ENCODE measurements at regions not wholly inside any gene's neighbourhood (a gene's known extent, or its start where the extent isn't known, plus 50 kb on each side); places are given as distances from the start of the nearest gene placed in this dataset.

- no peak overlapping the region for H3K4me3 ChIP-seq
- intact Hi-C loops (cut with DNase I) = no loop called here
- no peaks in the 10 kb centered on the region for H3K27me3 ChIP-seq
- TF ChIP-seq CTCF (IDR thresholded peaks at IDR 0.05) (no peak), POLR2A (IDR thresholded peaks at IDR 0.05) (no peak), EP300 (IDR thresholded peaks at IDR 0.05) (no peak), POLR2AphosphoS5 (IDR thresholded peaks at IDR 0.05) (no peak)
- no peak for DNase-seq
- peaks cover 0 to 8% (median 7%) of the 10 kb centered on the region in 4 donors for H3K4me1 ChIP-seq
- H3K27ac ChIP-seq = no peak overlapping the region
- no peaks in the 10 kb centered on the region for H3K9me3 ChIP-seq
- H3K36me3 ChIP-seq = no peaks in the 10 kb centered on the region
- whole genome bisulfite sequencing, 2 donors = 93 to 96% methylated on average over 6 of the region's 6 CpGs
These were observed 185.0 kb upstream of the CDYL start for GRCh38 chr6:4591218-4591617.

DNA sequence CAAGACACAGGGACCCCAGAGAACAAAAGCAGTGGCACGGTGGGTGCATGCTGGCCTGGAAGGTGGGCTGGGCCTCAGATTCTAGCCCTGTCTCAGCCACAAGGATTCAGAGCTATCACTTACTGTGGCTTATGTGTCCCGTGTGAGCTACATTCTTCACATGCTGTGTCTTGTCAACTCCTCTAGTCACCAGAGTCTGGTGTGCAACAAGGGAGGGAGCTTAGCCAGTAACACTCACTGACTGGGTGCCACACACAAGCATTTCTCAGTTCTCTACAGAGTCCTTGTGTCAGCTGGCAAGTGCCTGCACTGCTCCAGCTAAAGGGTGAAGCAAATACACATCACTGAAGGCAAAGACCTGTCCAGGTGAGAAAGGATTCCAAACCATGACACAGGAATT is 186.9 kb upstream of the CDYL start:
- DNase-seq = no peak
- Histone ChIP-seq H3K9me3 (no peaks in the 10 kb centered on the region), H3K27me3 (no peaks in the 10 kb centered on the region), H3K4me3 (no peak overlapping the region), H3K4me1 (peaks cover 0 to 15% (median 10%) of the 10 kb centered on the region in 4 donors), H3K27ac (no peak overlapping the region), H3K36me3 (no peaks in the 10 kb centered on the region)
- TF ChIP-seq POLR2A (IDR thresholded peaks at IDR 0.05) (no peak), POLR2AphosphoS5 (IDR thresholded peaks at IDR 0.05) (no peak), CTCF (IDR thresholded peaks at IDR 0.05) (no peak), EP300 (IDR thresholded peaks at IDR 0.05) (no peak)
- WGBS, 2 donors = 85 to 89% methylated on average over 2 of the region's 2 CpGs
- intact Hi-C loops (cut with DNase I) = no loop called here

- no peak for DNase-seq
- WGBS, 2 donors = 78 to 94% methylated on average over 7 of the region's 7 CpGs
- Histone ChIP-seq H3K4me3 (no peak overlapping the region), H3K4me1 (peaks cover 0 to 15% (median 10%) of the 10 kb centered on the region in 4 donors), H3K9me3 (no peaks in the 10 kb centered on the region), H3K27me3 (no peaks in the 10 kb centered on the region), H3K36me3 (no peaks in the 10 kb centered on the region), H3K27ac (no peak overlapping the region)
- intact Hi-C loops (cut with DNase I) = no loop called here
- no peak for TF ChIP-seq EP300 (IDR thresholded peaks at IDR 0.05)
- TF ChIP-seq CTCF (IDR thresholded peaks at IDR 0.05) = no peak
- TF ChIP-seq POLR2AphosphoS5 (IDR thresholded peaks at IDR 0.05) = no peak
- TF ChIP-seq POLR2A (IDR thresholded peaks at IDR 0.05) = no peak
These were observed 187.6 kb upstream of the CDYL start for GRCh38 chr6:4588581-4588980.

DNA sequence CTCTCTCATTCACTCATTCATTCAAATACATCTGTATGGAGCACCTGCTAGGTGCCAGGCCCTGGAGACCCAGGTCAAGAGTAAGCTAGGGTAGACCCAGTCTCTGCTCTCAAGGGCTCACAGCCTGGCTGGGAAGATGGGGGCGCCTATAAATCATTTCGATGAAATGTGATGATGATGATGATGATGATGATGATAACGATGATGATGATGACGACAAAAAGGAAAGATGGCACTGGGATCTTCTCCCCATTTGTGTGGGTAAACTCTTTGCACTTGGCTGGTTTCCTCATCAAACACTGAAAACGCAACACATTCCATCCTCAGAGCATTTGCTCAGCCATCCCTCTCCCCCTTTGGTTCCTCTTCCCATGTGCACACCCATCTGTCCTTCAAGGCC is 188.0 kb upstream of the CDYL start:
- intact Hi-C loops (cut with DNase I) = no loop called here
- no peak for DNase-seq
- 93 to 96% methylated on average over 5 of the region's 5 CpGs for WGBS, 2 donors
- Histone ChIP-seq H3K4me3 (no peak overlapping the region), H3K9me3 (no peaks in the 10 kb centered on the region), H3K4me1 (peaks cover 0 to 15% (median 11%) of the 10 kb centered on the region in 4 donors), H3K27me3 (no peaks in the 10 kb centered on the region), H3K27ac (no peak overlapping the region), H3K36me3 (no peaks in the 10 kb centered on the region)
- TF ChIP-seq POLR2A (IDR thresholded peaks at IDR 0.05) (no peak), EP300 (IDR thresholded peaks at IDR 0.05) (no peak), POLR2AphosphoS5 (IDR thresholded peaks at IDR 0.05) (no peak), CTCF (IDR thresholded peaks at IDR 0.05) (no peak)

DNA sequence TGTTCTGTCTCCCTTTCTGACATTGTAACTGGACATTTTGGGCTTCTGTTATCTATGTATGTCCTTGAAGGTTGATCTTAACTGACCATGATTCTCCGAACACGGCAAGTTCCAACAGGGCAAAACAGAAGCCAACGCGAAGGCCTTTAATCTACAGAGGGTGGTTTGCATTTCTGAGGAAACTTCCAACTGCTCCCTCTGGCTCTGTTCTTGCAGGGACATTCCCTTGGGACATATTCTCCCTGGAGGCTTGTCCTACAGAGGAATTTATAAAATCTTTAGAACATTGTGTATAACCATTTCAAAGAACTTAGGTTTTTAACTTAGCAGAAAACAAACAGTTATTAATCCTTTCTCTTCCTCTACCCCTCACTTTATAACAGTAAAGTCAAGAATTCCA is 189.0 kb upstream of the CDYL start:
- Histone ChIP-seq H3K27me3 (no peaks in the 10 kb centered on the region), H3K27ac (no peak overlapping the region), H3K4me3 (no peak overlapping the region), H3K4me1 (peaks cover 0 to 24% (median 12%) of the 10 kb centered on the region in 4 donors), H3K36me3 (no peaks in the 10 kb centered on the region), H3K9me3 (no peaks in the 10 kb centered on the region)
- DNase-seq = no peak
- TF ChIP-seq POLR2A (IDR thresholded peaks at IDR 0.05) (no peak), CTCF (IDR thresholded peaks at IDR 0.05) (no peak), POLR2AphosphoS5 (IDR thresholded peaks at IDR 0.05) (no peak), EP300 (IDR thresholded peaks at IDR 0.05) (no peak)
- intact Hi-C loops (cut with DNase I) = no loop called here
- 69 to 96% methylated on average over 4 of the region's 4 CpGs for WGBS, 2 donors

Measured in sigmoid colon (tissue), 6 donors.